ENCODE measurements at regions not wholly inside any gene's neighbourhood (a gene's known extent, or its start where the extent isn't known, plus 50 kb on each side); places are given as distances from the start of the nearest gene placed in this dataset.

GRCh38 chr13:81659984-81660383 is 1319.1 kb upstream of the SPRY2 start:
- TF ChIP-seq POLR2AphosphoS5 (IDR thresholded peaks at IDR 0.05) (no peak), CTCF (IDR thresholded peaks at IDR 0.05) (no peak), POLR2A (IDR thresholded peaks at IDR 0.05) (no peak)

Data from gastroesophageal sphincter (tissue), 3 donors.